Lower leg skin (tissue), 3 donors: ENCODE measurements at regions not wholly inside any gene's neighbourhood (a gene's known extent, or its start where the extent isn't known, plus 50 kb on each side); places are given as distances from the start of the nearest gene placed in this dataset.

ENCODE experiments used
- CTCF ChIP-seq, 3 donors: fragments of 450-650 bp; IDR thresholded peaks; one replicate each; pipeline ENCODE4 v1.5.1; 2016; ENCODE audit warnings: antibody characterized with exemption in 3 of 3, mild to moderate bottlenecking in 3 of 3, moderate library complexity in 2 of 3
- POLR2A ChIP-seq, 2 donors: fragments of 450-650 bp; IDR thresholded peaks; one replicate each; pipeline ENCODE4 v1.6.1; 2016 to 2017; ENCODE audit warnings: antibody characterized with exemption in 2 of 2, mild to moderate bottlenecking in 1 of 2, moderate library complexity in 1 of 2

GRCh38 chr22:47384977-47385376 is 622.5 kb downstream of the TBC1D22A start:
- TF ChIP-seq POLR2A (IDR thresholded peaks at IDR 0.05) = no peak
- TF ChIP-seq CTCF (IDR thresholded peaks at IDR 0.05) = no peak
